HCT116 (cell line): ENCODE measurements at regions not wholly inside any gene's neighbourhood (a gene's known extent, or its start where the extent isn't known, plus 50 kb on each side); places are given as distances from the start of the nearest gene placed in this dataset.

Source experiments
- ATAC-seq: fragments of 200-7000 bp; cut with Tn5 transposase; 2 replicates; pipeline ENCODE4 v1.9.1; 2020; ENCODE audit warnings: mild to moderate bottlenecking, moderate library complexity
- BruUV-seq: library from RNA; stranded (reverse); fragments of 400-500 nt; replicated peaks from 2 replicates; lab custom pipeline; 2021; lab: Mats Ljungman, UMichigan
- CTCF ChIA-PET: fragments of 300-600 bp; sonication (Branson Sonifier 250); formaldehyde crosslinking; loops from one replicate; lab custom pipeline; 2021; ENCODE audit warnings: antibody characterized with exemption; lab: Charles Lee
- POLR2A ChIA-PET: fragments of 300-600, 350-600 bp; sonication (Branson Sonifier 250); formaldehyde crosslinking; loops from one replicate; lab custom pipeline; 2021; ENCODE audit warnings: antibody characterized with exemption; lab: Charles Lee
- RAD21 ChIA-PET, 2 experiments: fragments of 300-600 bp; sonication (Branson Sonifier 250); formaldehyde crosslinking; loops; one replicate each; lab custom pipeline; 2023; ENCODE audit warnings: low total read pairs in 2 of 2; ENCODE audit not compliant: uncharacterized antibody in 2 of 2, unreplicated experiment in 2 of 2, low non-redundant PET in 1 of 2; lab: Charles Lee
- DNase-seq: peaks from one replicate; pipeline ENCODE4 v3.0.0-alpha.2; 2010; ENCODE audit warnings: low read depth, low spot score
- H2AFZ ChIP-seq: fragments of 200-600 bp; shearing (Covaris generic), sonication (generic); 2 replicates; pipeline ENCODE4 v1.6.1; 2017; ENCODE audit warnings: low read depth, mixed run types, mixed read lengths, antibody characterized with exemption, low read length; ENCODE audit not compliant: poor library complexity, severe bottlenecking
- H3K27ac ChIP-seq: 2 replicates; pipeline ENCODE4 v1.5.1; 2012; ENCODE audit warnings: low read depth, low read length
- H3K27me3 ChIP-seq: fragments of 200-600 bp; sonication (generic); 2 replicates; pipeline ENCODE4 v1.6.1; 2016; ENCODE audit warnings: mixed run types, low read length, mixed read lengths; ENCODE audit not compliant: insufficient read depth
- H3K36me3 ChIP-seq, 2 experiments: fragments of 200-500 bp in 1 of 2; fragments of 200-600 bp in 1 of 2; sonication (Bioruptor generic) in 1 of 2; sonication (generic) in 1 of 2; 2 replicates each; pipeline versions ENCODE4 v1.5.1 to v1.6.1; 2014 to 2016; ENCODE audit warnings: low read length in 2 of 2, inconsistent platforms in 1 of 2, mixed read lengths in 1 of 2, mixed run types in 1 of 2; ENCODE audit not compliant: insufficient read depth in 2 of 2, control insufficient read depth in 1 of 2
- H3K4me1 ChIP-seq, 2 experiments: fragments of 200-600 bp in 1 of 2; sonication (generic) in 1 of 2; 2 replicates each; pipeline versions ENCODE4 v1.5.1 to v1.6.1; 2012 to 2017; ENCODE audit warnings: low read length in 2 of 2, inconsistent platforms in 1 of 2, mild to moderate bottlenecking in 1 of 2, mixed read lengths in 1 of 2, mixed run types in 1 of 2, moderate library complexity in 1 of 2; ENCODE audit not compliant: insufficient read depth in 2 of 2, control insufficient read depth in 1 of 2
- H3K4me2 ChIP-seq: fragments of 200-600 bp; sonication (generic); 2 replicates; pipeline ENCODE4 v1.6.1; 2017; ENCODE audit warnings: mixed run types, low read length, mixed read lengths
- H3K4me3 ChIP-seq, 2 experiments: fragments of 200-600 bp in 1 of 2; sonication (generic) in 1 of 2; replicated peaks in 1 of 2; 2 replicates each; pipeline ENCODE4 v1.5.1; 2011 to 2016; ENCODE audit warnings: low read length in 2 of 2, control low read depth in 1 of 2, low read depth in 1 of 2, mild to moderate bottlenecking in 1 of 2, mixed read lengths in 1 of 2, mixed run types in 1 of 2
- H3K79me2 ChIP-seq: fragments of 200-600 bp; sonication (generic); 2 replicates; pipeline ENCODE4 v1.6.1; 2017; ENCODE audit warnings: mild to moderate bottlenecking, mixed run types, low read length, moderate library complexity, mixed read lengths; ENCODE audit not compliant: insufficient read depth
- H3K9ac ChIP-seq: fragments of 200-600 bp; sonication (generic); 2 replicates; pipeline ENCODE4 v1.6.1; 2016; ENCODE audit warnings: low read length, mixed read lengths
- H3K9me2 ChIP-seq: fragments of 200-600 bp; sonication (generic), shearing (Covaris generic); 2 replicates; pipeline ENCODE4 v1.6.1; 2017; ENCODE audit warnings: mixed run types, mild to moderate bottlenecking, moderate library complexity; ENCODE audit not compliant: insufficient read depth
- H3K9me3 ChIP-seq, 2 experiments: fragments of 200-500 bp in 1 of 2; fragments of 200-600 bp in 1 of 2; sonication (Bioruptor generic) in 1 of 2; sonication (generic) in 1 of 2; 2 replicates each; pipeline ENCODE4 v1.6.1; 2014 to 2017; ENCODE audit warnings: low read length in 2 of 2, mixed read lengths in 2 of 2, inconsistent platforms in 1 of 2, low read depth in 1 of 2, mild to moderate bottlenecking in 1 of 2, mixed run types in 1 of 2, moderate library complexity in 1 of 2; ENCODE audit not compliant: control insufficient read depth in 1 of 2, insufficient read depth in 1 of 2
- H4K20me1 ChIP-seq: fragments of 200-600 bp; sonication (generic), shearing (Covaris generic); 2 replicates; pipeline ENCODE4 v1.6.1; 2017; ENCODE audit warnings: mixed run types, mild to moderate bottlenecking, moderate library complexity; ENCODE audit not compliant: insufficient read depth
- CBX3 ChIP-seq: IDR thresholded peaks from 2 replicates; pipeline ENCODE4 v1.6.1; 2012; ENCODE audit warnings: low read depth
- EZH2 ChIP-seq: fragments of 200-600 bp; sonication (generic); IDR thresholded peaks from 2 replicates; pipeline ENCODE4 v1.6.1; 2017; ENCODE audit warnings: antibody characterized with exemption, mixed run types
- FOSL1 ChIP-seq: IDR thresholded peaks from 2 replicates; pipeline ENCODE4 v1.6.1; 2012; ENCODE audit warnings: low read depth
- JUND ChIP-seq: IDR thresholded peaks from 2 replicates; pipeline ENCODE4 v1.6.1; 2012
- POLR2A ChIP-seq: IDR thresholded peaks from 2 replicates; pipeline ENCODE4 v1.7.0; 2011; ENCODE audit warnings: borderline replicate concordance; ENCODE audit not compliant: insufficient read depth, insufficient read length; ENCODE audit errors: extremely low read depth
- REST ChIP-seq: IDR thresholded peaks from 2 replicates; pipeline ENCODE4 v1.6.1; 2012; ENCODE audit warnings: low read depth
- SIN3A ChIP-seq: IDR thresholded peaks from 2 replicates; pipeline ENCODE4 v1.6.1; 2012; ENCODE audit warnings: low read depth
- SRF ChIP-seq: IDR thresholded peaks from 2 replicates; pipeline ENCODE4 v1.6.1; 2012; ENCODE audit warnings: low read depth
- YY1 ChIP-seq: IDR thresholded peaks from 2 replicates; pipeline ENCODE4 v1.6.1; 2011; ENCODE audit warnings: low read length, low read depth, moderate library complexity, mild to moderate bottlenecking; ENCODE audit not compliant: insufficient replicate concordance; ENCODE audit errors: extremely low read depth
- ZFX ChIP-seq: fragments of 450-650 bp; IDR thresholded peaks from 2 replicates; pipeline ENCODE4 v1.6.1; 2017
- ZNF274 ChIP-seq: fragments of 200-500 bp; sonication (Bioruptor generic); IDR thresholded peaks from 2 replicates; pipeline ENCODE4 v1.6.1; 2014; ENCODE audit warnings: mild to moderate bottlenecking, low read depth, low read length, inconsistent platforms
- intact Hi-C: fragments of 100-400 bp; cut with micrococcal nuclease; formaldehyde crosslinking; loops from 2 replicates; pipeline ENCODE4 v1.10.0; 2022
- TF ChIP-seq, protein P1 (sequence below): IDR thresholded peaks from 2 replicates; pipeline ENCODE4 v1.6.1; 2012
- TF ChIP-seq, protein P2 (sequence below): IDR thresholded peaks from 2 replicates; pipeline ENCODE4 v1.6.1; 2011; ENCODE audit warnings: mild to moderate bottlenecking, low read length, moderate library complexity; ENCODE audit not compliant: insufficient replicate concordance; ENCODE audit errors: extremely low read depth

GRCh38 chr18:61093965-61094364 is 239.3 kb upstream of the CDH20 start:
- Histone ChIP-seq H3K9me3 (no peaks in the 10 kb centered on the region), H3K36me3 (no peaks in the 10 kb centered on the region), H3K4me1 (no peaks in the 10 kb centered on the region), H3K9ac (no peak overlapping the region), H3K4me2 (no peak overlapping the region), H3K27ac (no peak overlapping the region), H3K79me2 (no peaks in the 10 kb centered on the region), H3K4me3 (no peak overlapping the region), H4K20me1 (no peaks in the 10 kb centered on the region), H2AFZ (no peak overlapping the region), H3K9me2 (no peaks in the 10 kb centered on the region), H3K27me3 (peaks cover 6% of the 10 kb centered on the region; the same call in 1 of the 2 replicates)
- DNase-seq: no peak
- ChIA-PET CTCF (no interaction called here), RAD21 (no interaction called here), POLR2A (no interaction called here)
- BruUV-seq: no TSS peak
- ATAC-seq: no peak
- intact Hi-C loops: no loop called here
- no peak for TF ChIP-seq JUND
- no peak for TF ChIP-seq POLR2A
- no peak for TF ChIP-seq YY1
- no peak for TF ChIP-seq ZNF274

DNA sequence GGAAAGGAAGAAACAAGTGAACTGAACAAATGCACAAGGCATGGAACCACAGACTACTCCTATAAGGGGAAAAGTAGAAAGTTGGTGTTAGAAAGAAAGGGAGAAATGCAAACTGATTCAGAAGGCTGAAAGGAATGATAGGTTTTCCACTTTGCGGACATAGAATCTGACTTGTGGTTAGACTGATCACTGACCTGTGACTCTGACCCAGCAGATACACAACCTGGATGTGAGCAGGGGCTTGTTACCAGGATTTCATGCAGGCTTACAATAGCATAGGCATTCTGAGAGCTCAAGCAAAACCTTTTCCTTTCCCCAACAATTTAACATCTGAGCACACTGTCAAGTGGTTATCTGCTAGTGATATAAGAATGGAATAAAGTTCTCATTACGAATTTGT is 237.0 kb upstream of the CDH20 start:
- intact Hi-C loops: no loop called here
- DNase-seq: no peak
- H3K9me3 ChIP-seq: no peaks in the 10 kb centered on the region
- no peaks in the 10 kb centered on the region for H3K79me2 ChIP-seq
- H3K4me2 ChIP-seq: no peak overlapping the region
- H3K4me3 ChIP-seq: no peak overlapping the region
- H3K27me3 ChIP-seq: peaks cover 10% of the 10 kb centered on the region; the same call in 1 of the 2 replicates
- BruUV-seq: no TSS peak
- H3K4me1 ChIP-seq: no peaks in the 10 kb centered on the region
- no peak overlapping the region for H3K27ac ChIP-seq
- POLR2A ChIA-PET: no interaction called here
- no peaks in the 10 kb centered on the region for H3K36me3 ChIP-seq
- H3K9me2 ChIP-seq: no peaks in the 10 kb centered on the region
- no peak for ATAC-seq
- no peak overlapping the region for H3K9ac ChIP-seq
- TF ChIP-seq SRF: no peak
- TF ChIP-seq EZH2: no peak
- no peak for TF ChIP-seq REST
- TF ChIP-seq ZFX: no peak
- TF ChIP-seq FOSL1: no peak
- TF ChIP-seq SIN3A: no peak
- TF ChIP-seq, protein P1, sequence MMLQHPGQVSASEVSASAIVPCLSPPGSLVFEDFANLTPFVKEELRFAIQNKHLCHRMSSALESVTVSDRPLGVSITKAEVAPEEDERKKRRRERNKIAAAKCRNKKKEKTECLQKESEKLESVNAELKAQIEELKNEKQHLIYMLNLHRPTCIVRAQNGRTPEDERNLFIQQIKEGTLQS: no peak
- TF ChIP-seq CBX3: no peak
- TF ChIP-seq, protein P2, sequence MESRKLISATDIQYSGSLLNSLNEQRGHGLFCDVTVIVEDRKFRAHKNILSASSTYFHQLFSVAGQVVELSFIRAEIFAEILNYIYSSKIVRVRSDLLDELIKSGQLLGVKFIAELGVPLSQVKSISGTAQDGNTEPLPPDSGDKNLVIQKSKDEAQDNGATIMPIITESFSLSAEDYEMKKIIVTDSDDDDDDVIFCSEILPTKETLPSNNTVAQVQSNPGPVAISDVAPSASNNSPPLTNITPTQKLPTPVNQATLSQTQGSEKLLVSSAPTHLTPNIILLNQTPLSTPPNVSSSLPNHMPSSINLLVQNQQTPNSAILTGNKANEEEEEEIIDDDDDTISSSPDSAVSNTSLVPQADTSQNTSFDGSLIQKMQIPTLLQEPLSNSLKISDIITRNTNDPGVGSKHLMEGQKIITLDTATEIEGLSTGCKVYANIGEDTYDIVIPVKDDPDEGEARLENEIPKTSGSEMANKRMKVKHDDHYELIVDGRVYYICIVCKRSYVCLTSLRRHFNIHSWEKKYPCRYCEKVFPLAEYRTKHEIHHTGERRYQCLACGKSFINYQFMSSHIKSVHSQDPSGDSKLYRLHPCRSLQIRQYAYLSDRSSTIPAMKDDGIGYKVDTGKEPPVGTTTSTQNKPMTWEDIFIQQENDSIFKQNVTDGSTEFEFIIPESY: no peak
- TF ChIP-seq, all 23 proteins: peak for 0
- ChIA-PET RAD21 (no interaction called here), CTCF (no interaction called here)
- H2AFZ ChIP-seq: no peak overlapping the region
- no peaks in the 10 kb centered on the region for H4K20me1 ChIP-seq
